HCT116 (cell line): ENCODE measurements at regions not wholly inside any gene's neighbourhood (a gene's known extent, or its start where the extent isn't known, plus 50 kb on each side); places are given as distances from the start of the nearest gene placed in this dataset.

Experiments used
- CTCF ChIP-seq, 3 experiments: fragments of 200-600 bp in 1 of 3; sonication (generic) in 1 of 3; IDR thresholded peaks in 2 of 3; conservative IDR thresholded peaks in 1 of 3; 2 replicates each; pipeline ENCODE4 v1.5.1; 2012 to 2017; ENCODE audit warnings: low read depth in 2 of 3, low read length in 2 of 3, antibody characterized with exemption in 1 of 3, borderline replicate concordance in 1 of 3, control low read depth in 1 of 3, mild to moderate bottlenecking in 1 of 3, mixed read lengths in 1 of 3, mixed run types in 1 of 3, moderate library complexity in 1 of 3; ENCODE audit not compliant: insufficient read depth in 1 of 3
- SRF ChIP-seq: IDR thresholded peaks from 2 replicates; pipeline ENCODE4 v1.6.1; 2012; ENCODE audit warnings: low read depth
- ZNF274 ChIP-seq: fragments of 200-500 bp; sonication (Bioruptor generic); IDR thresholded peaks from 2 replicates; pipeline ENCODE4 v1.6.1; 2014; ENCODE audit warnings: mild to moderate bottlenecking, low read depth, low read length, inconsistent platforms

- no peak for TF ChIP-seq ZNF274
- no peak for TF ChIP-seq SRF
- no peak for TF ChIP-seq CTCF (IDR thresholded peaks at IDR 0.05 in 2 of 3, conservative IDR thresholded peaks at IDR 0.05 in 1 of 3; ENCODE audit: borderline replicate concordance in 1 of 3, insufficient read depth in 1 of 3, low read depth in 2 of 3, low read length in 2 of 3)
Measured at GRCh38 chr18:67862069-67862468, 345.5 kb upstream of the DSEL start.
